ENCODE measurements at regions not wholly inside any gene's neighbourhood (a gene's known extent, or its start where the extent isn't known, plus 50 kb on each side); places are given as distances from the start of the nearest gene placed in this dataset.
A peak's percentile ranks its signal among the peaks of the same experiment; 100 is the strongest.

GRCh38 chr1:172777767-172778166 is 118.9 kb downstream of the FASLG start:
- CTCF ChIA-PET (ENCODE audit: partially characterized antibody), result interaction anchor here (1.1 kb wide), 3 partner anchors 9 to 34 kb away, joined by 3 read pairs; no protein-coding TSS in a partner anchor
- no peak overlapping the region for H4K91ac ChIP-seq (replicated peaks; ENCODE audit: insufficient read length, low read length)
- DNase-seq (ENCODE audit: low read depth in 1 of 2, low spot score in 2 of 2) (no peak), FAIRE-seq (no peak)
- H2BK120ac ChIP-seq (replicated peaks; ENCODE audit: low read depth, low read length), result no peak overlapping the region
- no peaks in the 10 kb centered on the region for H3K79me1 ChIP-seq (ENCODE audit: low read depth, low read length)
- no peak overlapping the region for H3K4me2 ChIP-seq (ENCODE audit: insufficient read depth in 1 of 2, low read depth in 2 of 2, low read length in 2 of 2)
- H3K4me1 ChIP-seq (replicated peaks in 1 of 4; ENCODE audit: control insufficient read depth in 3 of 4, insufficient read depth in 4 of 4, low read length in 3 of 4), result no peaks in the 10 kb centered on the region; a peak in 1 of 7 replicates
- no peak overlapping the region for H3K27ac ChIP-seq (ENCODE audit: low read depth, low read length)
- no peak overlapping the region for H3K18ac ChIP-seq (ENCODE audit: extremely low read depth, low read length)
- 81% methylated on average over 3 of the region's 3 CpGs; no CpG with 5 or more reads in 1 of the 2 experiments for WGBS, 2 experiments (ENCODE audit: extremely low coverage in 1 of 2, insufficient coverage in 1 of 2, insufficient read length in 1 of 2, insufficient replicate concordance in 2 of 2, low coverage in 1 of 2, low lambda C conversion rate in 2 of 2, missing lambda C conversion rate in 1 of 2)
- no peak overlapping the region for H3K9ac ChIP-seq (replicated peaks in 1 of 4; ENCODE audit: extremely low read depth in 1 of 4, low read depth in 3 of 4, low read length in 3 of 4)
- no peak overlapping the region for H3K56ac ChIP-seq (replicated peaks; ENCODE audit: insufficient read length, low read depth, low read length)
- POLR2A ChIA-PET (ENCODE audit: partially characterized antibody), result no interaction called here
- H4K5ac ChIP-seq (ENCODE audit: insufficient read length, low read depth, low read length), result no peak overlapping the region
- H3K4me3 ChIP-seq (ENCODE audit: extremely low read depth in 1 of 4, insufficient read depth in 2 of 4, low read depth in 3 of 4, low read length in 4 of 4), result no peak overlapping the region
- no peaks in the 10 kb centered on the region for H3K23me2 ChIP-seq (ENCODE audit: low read depth, low read length)
- no peak overlapping the region for H2AK5ac ChIP-seq (ENCODE audit: low read depth, low read length)
- H3K4ac ChIP-seq (replicated peaks; ENCODE audit: insufficient read length, low read depth, low read length), result no peak overlapping the region
- H2BK15ac ChIP-seq (ENCODE audit: low read length), result no peak overlapping the region
- H4K20me1 ChIP-seq (replicated peaks in 1 of 2; ENCODE audit: control insufficient read depth in 1 of 2, insufficient read depth in 2 of 2, low read length in 2 of 2), result no peaks in the 10 kb centered on the region
- no peak overlapping the region for H4K8ac ChIP-seq (ENCODE audit: extremely low read depth, insufficient read depth, low read length)
- peaks cover 0 to 1% (median 0%) of the 10 kb centered on the region in 4 experiments; a peak in 1 of 7 replicates for H3K27me3 ChIP-seq (replicated peaks in 1 of 4; ENCODE audit: control insufficient read depth in 3 of 4, extremely low read depth in 1 of 4, insufficient read depth in 3 of 4, low read length in 3 of 4)
- no peak overlapping the region for H3K23ac ChIP-seq (ENCODE audit: insufficient read length)
- H2BK20ac ChIP-seq (ENCODE audit: low read length), result no peak overlapping the region
- no peak overlapping the region for H2BK5ac ChIP-seq (ENCODE audit: low read depth, low read length)
- no peaks in the 10 kb centered on the region for H3K9me3 ChIP-seq (ENCODE audit: insufficient read depth in 2 of 2, low read depth in 1 of 2, low read length in 1 of 2)
- H2AFZ ChIP-seq (ENCODE audit: low read length), result peak overlapping the region; percentile 33; the same call in 1 of the 2 replicates
- no peaks in the 10 kb centered on the region for H3K36me3 ChIP-seq (ENCODE audit: control insufficient read depth in 2 of 4, insufficient read depth in 4 of 4, low read length in 3 of 4)
- TF ChIP-seq TAF1 (IDR thresholded peaks at IDR 0.05; ENCODE audit: low read depth, low read length) (no peak), SP4 (IDR thresholded peaks at IDR 0.05; ENCODE audit: low read length) (no peak), E2F6 (IDR thresholded peaks at IDR 0.05) (no peak), KDM4A (IDR thresholded peaks at IDR 0.05; ENCODE audit: low read depth, low read length, severe bottlenecking) (no peak), RFX5 (IDR thresholded peaks at IDR 0.05; ENCODE audit: borderline replicate concordance, low read depth, low read length) (no peak), ATF2 (IDR thresholded peaks at IDR 0.05; ENCODE audit: low read length) (no peak)
- no peak overlapping the region for H2BK12ac ChIP-seq (ENCODE audit: low read depth, low read length)
- H3K79me2 ChIP-seq (ENCODE audit: control insufficient read depth in 1 of 2, insufficient read depth in 2 of 2, low read length in 2 of 2), result no peaks in the 10 kb centered on the region
- H3K14ac ChIP-seq (ENCODE audit: insufficient read length), result no peak overlapping the region

Data from H1 (cell line).